Spleen (tissue), 7 donors: ENCODE measurements at regions not wholly inside any gene's neighbourhood (a gene's known extent, or its start where the extent isn't known, plus 50 kb on each side); places are given as distances from the start of the nearest gene placed in this dataset.

ENCODE experiments used
- POLR2A ChIP-seq, 3 donors: fragments of 450-650 bp; IDR thresholded peaks; one replicate each; pipeline ENCODE4 v1.5.1; 2017; ENCODE audit warnings: antibody characterized with exemption in 3 of 3, mild to moderate bottlenecking in 1 of 3
- POLR2AphosphoS5 ChIP-seq, 3 donors: sonication (generic); formaldehyde crosslinking; IDR thresholded peaks; one replicate each; pipeline ENCODE4 v1.5.1; 2017; ENCODE audit warnings: antibody characterized with exemption in 3 of 3
- TF ChIP-seq, protein P1 (sequence below), 11 experiments: fragments of 200-600 bp in 7 of 11; fragments of 450-650 bp in 4 of 11; sonication (generic) in 4 of 11; IDR thresholded peaks in 8 of 11; conservative IDR thresholded peaks in 3 of 11; 1 replicate in 7 of 11; 2 replicates in 4 of 11; pipeline versions ENCODE4 v1.4.0 to v1.8.0; 2016 to 2021; ENCODE audit warnings: antibody characterized with exemption in 11 of 11, inconsistent platforms in 4 of 11, mild to moderate bottlenecking in 1 of 11
- donor health status: DM: no; HTN: no; CAD: no; lungs with moderate emphysema.
- donor health status: DM: no; HTN: no; CAD: no.
- donor health status: DM: no; HTN: no; CAD: no.

DNA sequence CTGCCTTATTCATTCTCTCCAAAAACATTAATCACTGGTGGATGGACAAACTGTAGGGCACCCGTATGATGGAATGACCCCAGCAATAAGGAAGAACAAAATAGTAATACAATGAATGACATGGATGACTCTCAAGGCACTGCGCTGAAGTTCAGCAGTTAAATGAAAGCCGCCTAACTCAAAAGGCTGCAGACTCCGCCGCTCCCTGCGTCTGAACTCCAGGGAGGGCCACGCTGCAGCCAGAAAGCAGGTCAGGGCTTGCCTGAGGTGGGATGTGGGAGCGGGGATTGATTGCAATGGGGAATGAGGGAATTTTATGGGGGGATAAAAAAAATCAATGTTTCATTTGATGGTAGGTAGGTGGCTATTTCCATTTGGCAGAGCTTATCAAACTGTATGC lies 86.5 kb upstream of the LAPTM4A start:
- TF ChIP-seq POLR2AphosphoS5 (IDR thresholded peaks at IDR 0.05) (no peak), POLR2A (IDR thresholded peaks at IDR 0.05) (no peak)
- TF ChIP-seq, protein P1, sequence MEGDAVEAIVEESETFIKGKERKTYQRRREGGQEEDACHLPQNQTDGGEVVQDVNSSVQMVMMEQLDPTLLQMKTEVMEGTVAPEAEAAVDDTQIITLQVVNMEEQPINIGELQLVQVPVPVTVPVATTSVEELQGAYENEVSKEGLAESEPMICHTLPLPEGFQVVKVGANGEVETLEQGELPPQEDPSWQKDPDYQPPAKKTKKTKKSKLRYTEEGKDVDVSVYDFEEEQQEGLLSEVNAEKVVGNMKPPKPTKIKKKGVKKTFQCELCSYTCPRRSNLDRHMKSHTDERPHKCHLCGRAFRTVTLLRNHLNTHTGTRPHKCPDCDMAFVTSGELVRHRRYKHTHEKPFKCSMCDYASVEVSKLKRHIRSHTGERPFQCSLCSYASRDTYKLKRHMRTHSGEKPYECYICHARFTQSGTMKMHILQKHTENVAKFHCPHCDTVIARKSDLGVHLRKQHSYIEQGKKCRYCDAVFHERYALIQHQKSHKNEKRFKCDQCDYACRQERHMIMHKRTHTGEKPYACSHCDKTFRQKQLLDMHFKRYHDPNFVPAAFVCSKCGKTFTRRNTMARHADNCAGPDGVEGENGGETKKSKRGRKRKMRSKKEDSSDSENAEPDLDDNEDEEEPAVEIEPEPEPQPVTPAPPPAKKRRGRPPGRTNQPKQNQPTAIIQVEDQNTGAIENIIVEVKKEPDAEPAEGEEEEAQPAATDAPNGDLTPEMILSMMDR (IDR thresholded peaks at IDR 0.05 in 8 of 11, conservative IDR thresholded peaks at IDR 0.05 in 3 of 11) = no peak
